ENCODE measurements at regions not wholly inside any gene's neighbourhood (a gene's known extent, or its start where the extent isn't known, plus 50 kb on each side); places are given as distances from the start of the nearest gene placed in this dataset.

DNA sequence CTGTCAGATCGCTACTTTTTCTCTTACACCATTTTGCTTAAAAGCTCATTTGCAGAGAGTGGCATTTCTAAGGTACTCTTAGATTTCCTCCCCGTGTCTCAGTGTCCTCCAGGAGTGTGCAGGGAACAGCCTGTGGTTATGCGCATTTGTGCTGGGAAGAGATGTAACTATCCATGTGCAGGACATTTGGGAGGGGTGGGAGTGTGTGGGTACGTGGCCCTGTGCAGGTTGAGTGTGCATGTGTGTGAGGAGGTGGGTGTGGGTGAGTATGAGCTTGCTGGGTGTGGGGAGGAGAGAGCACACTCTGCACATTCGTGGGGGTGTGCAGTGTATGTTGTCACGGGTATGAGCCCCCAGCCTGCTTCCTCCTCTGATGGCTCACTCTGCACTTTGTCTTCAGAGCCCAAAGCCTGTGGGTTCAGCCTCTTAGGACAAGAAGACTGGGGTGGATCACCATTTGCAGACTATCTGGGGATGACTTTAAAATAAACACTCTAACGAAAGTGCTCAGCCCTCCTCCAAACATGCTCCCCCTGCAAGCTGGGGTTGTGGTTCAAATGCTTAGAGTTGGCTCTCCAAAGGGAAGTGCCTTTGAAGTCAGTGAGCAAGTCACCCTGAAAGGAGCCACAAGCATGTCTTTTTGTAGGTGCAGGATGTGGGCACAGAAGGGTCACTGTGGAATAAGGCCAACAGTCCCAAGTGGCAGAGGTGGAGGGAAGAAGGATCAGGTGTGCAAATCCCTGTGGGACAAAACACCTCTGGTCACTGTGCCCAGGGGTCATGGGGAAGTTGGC, 295.4 kb downstream of the RRAGC start:
- DNase-seq (ENCODE audit: low spot score): no peak
- in situ Hi-C loops (cut with HindIII; ENCODE audit: low sequenced_read_pairs): no loop called here

DNA sequence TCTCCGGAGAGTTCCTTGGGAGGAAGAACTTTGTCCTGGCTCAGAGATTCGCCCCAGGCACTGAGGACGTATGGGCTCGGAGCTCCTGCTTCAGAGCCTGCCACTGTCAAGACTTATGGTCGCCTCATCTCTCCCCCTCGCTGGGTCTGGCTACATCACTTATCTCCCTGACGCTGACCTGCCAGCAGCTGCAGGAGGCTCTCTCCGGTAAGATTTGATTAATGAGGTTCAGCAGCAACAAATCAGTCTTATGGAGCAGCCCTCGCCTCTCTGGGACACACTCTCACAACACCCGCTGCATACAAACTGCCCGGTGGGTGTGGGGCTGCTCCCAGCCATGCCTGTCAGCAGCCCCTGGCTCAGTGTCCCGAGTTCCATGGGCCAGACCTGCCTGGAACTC, 297.8 kb downstream of the RRAGC start:
- no peak for DNase-seq (ENCODE audit: low spot score)
- in situ Hi-C loops (cut with HindIII; ENCODE audit: low sequenced_read_pairs): no loop called here

DNA sequence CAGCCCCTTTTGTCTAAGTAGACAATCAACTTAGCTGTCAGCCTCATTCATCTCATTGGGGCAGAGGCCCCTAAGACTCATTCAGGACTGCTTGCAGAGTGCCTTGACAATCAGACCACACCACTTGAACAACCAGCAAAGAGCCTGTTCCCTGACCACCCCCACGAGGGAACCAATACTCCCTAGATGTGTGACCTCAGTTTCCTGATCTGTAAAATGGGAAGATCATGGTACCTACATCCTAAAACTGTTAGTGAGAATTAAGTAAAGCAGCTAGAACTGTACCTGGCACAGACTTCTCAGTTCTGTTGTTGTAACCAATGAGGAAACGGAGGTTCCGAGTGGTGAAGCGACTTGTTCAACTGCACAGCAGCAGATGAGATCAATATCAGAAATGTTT, 298.5 kb downstream of the RRAGC start:
- in situ Hi-C loops (cut with HindIII; ENCODE audit: low sequenced_read_pairs): no loop called here
- DNase-seq (ENCODE audit: low spot score): no peak

DNA sequence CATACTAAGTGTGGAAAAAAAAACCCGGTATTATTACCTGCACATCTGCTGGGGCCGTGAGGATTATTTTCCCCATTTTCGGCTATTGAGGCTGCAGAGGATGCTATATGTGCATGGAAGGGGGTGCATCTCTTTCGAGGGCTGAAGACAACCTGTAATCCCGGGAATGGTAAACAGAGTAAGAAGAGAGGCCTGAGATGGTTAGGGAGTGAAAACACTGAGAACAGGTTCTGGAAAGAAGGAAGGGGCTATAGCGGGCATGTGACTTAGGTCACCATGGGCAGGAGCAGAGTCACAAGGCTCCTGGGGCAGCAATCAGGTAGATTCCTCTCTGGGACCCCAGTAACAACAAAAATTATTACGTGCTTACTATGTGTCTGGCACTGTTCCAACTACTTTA, 299.1 kb downstream of the RRAGC start:
- in situ Hi-C loops (cut with HindIII; ENCODE audit: low sequenced_read_pairs): no loop called here

DNA sequence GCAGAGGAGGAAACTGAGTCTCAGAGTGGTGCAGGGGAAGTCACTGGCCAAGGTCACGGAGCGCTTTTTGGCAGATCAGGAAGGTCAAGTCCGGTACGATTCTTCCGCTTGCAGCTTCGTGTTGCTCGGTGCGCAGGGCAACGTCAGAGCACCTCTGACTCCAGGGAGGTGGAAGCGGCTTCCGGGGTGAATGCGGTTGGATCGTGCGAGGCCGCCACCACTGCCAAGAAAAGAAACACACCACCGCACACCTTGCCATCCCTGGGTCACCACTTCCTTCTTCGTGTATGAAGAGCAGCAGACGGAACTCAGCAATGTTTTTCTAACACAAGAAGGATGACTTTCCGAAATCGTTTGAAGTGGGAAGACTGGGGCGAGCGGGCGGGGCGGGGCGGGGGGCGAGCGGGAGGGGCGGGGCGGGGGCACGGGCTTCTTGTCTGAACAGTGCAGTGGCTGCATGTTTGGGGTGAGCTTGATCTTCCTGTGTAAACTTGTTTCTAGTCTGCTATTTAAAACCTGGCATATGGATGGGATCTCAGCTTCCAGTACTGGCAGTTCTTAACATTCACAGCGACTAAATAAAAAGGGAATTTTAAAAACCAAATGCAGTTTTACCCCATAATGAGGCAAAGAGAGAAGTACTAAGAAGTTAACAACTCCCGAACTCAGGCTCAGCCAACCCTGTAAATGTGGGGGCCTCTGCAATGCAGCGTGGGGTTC, 300.0 kb downstream of the RRAGC start:
- in situ Hi-C loops (cut with HindIII; ENCODE audit: low sequenced_read_pairs): no loop called here
- no peak for DNase-seq (ENCODE audit: low spot score)

More for the DNA sequence above, 299.1 kb downstream of the RRAGC start:
- DNase-seq (ENCODE audit: low spot score): no peak

DNA sequence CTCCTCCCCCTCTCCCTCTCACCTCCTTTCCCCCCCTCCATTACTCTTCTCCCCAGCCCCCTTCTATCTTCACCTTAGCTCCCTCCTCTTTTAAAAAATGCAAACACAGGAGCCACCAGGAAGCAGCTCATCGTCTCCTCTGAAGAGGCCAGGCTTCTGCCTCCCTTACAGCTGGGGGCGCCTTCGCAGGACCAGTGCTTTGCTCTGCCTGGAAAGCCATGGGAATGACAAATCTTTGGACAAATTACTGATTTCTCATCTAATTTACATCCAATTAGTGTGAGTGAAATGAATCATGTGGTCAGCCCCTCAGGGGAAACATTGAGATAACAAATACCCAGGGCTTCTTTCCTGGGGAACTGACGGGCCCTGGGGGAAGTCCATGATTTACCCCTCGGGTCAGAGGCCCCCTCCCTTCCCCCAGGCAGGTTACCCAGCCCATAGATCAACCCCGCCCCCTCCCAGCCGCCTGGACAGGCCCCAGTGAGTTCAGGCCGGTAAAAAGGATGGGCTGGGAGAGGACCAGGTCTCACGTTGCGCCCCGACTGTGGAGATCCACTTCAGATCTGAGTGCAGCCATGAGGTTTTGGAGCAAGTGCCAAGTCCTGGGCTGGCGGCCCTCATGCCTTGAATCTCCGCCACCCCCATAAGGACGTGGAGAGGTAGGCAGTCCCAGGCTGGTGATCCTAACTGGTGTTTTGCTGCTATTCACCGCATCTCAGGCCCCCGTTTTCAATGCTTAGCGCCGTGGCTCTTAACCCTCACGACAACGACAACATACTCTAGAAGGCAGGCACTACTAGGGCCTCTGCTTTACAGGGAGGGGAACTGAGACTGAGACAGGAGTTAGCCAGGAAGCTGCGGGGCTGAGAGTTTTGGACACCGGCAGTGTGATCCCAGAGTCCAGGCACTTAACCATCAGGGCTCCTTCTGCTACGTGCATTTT, 300.8 kb downstream of the RRAGC start:
- in situ Hi-C loops (cut with HindIII; ENCODE audit: low sequenced_read_pairs): no loop called here
- no peak for DNase-seq (ENCODE audit: low spot score)

DNA sequence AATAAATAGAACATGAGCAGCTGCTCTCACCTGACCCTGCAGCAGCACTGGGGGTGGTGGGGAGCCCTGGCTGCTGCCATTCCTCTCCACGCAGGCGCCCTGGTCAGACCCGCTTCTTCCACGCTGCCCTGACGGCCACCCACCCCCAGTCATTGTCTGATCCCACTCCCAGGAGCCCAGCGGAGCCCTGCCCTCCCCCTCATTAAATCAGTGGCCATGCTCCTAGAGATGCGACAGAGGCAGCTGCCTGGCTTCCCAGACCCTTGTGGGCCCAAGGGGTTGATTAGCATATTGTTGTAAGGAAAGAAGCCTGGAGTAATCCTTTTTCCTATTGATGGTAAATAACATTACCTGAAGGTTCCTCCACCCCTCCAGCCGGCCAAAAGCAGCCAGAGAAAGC, 301.5 kb downstream of the RRAGC start:
- no peak for DNase-seq (ENCODE audit: low spot score)
- in situ Hi-C loops (cut with HindIII; ENCODE audit: low sequenced_read_pairs): no loop called here

DNA sequence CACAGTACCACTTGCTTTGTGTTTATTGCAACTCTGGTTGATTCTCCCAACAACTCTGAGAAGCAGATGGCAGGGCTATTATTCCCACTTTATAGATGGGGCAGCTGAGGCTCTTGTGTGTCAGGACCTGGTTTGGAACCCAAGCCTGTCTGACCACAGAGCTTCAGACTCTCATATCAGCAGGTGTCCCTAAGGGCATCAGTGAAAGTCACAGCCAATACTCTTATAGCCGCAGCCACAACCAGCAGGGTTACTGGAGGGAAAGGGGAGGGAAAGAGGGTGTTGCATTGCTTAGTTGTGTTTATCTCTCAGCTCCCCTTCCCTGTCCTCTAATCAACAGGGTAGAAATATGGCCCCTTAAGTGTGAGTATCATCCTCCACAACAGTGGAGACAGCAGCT, 304.0 kb downstream of the RRAGC start:
- DNase-seq (ENCODE audit: low spot score): no peak
- in situ Hi-C loops (cut with HindIII; ENCODE audit: low sequenced_read_pairs): no loop called here

DNA sequence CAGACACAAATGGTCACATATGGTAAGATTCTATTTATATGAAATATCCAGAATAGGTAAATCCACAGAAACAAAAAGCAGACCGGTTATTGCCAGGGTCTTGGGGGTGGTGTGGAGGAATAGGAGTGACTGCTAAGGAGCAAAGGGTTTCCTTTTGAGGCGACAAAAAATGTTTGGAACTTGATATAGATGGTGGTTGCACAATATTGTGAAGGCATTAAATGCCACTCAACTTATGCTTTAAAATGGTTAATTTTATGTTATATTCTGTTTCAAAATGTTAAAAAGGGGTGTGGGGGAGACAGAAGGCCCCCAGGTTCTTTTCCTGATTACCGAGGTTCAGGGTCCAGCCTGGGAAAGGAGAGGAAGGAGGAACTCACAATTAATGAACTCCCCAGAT, 304.4 kb downstream of the RRAGC start:
- DNase-seq (ENCODE audit: low spot score): no peak

DNA sequence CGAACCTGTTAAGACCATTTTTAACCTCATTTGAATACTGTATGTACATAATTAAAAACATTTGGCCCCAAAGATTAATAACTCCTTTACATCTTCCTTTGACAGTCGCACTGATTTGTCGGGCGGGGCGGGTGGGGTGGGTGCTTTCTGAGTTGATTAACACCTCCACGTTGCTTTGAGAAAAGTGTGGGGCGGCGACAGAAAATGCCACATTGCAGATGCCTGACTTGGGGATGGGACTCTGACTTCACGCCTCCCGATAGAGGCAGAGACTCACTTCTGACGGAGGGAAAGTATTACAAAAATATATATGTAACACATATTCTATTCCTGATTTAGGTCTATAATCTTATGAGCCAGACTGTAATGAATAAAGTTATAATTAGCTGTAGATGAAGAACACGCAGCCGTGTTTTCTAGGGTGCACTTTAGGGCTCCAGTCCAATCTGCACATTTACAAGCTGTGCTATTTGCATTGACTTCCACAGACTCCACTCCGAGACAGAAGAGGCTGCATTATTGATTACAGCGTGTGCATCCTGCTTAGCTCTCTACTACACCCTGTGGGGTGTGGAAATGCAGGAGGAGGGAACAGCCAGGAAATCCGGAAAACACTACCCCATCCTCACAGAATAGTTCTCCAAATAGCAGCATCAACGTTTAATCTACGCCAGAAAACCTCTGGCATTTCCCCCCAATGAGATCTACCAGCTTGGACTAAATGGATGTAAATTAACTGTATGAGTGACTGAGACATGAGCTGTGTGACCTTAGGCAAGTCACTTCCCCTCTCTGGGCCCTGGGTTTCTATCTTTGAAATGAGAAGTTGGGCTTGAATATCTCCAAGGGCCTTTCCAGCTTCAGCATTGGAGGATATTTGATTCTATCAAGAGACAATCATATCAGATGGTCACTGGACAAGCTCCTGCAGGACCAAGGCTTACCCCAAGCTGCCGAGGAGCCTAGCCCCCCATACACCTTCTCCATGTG, 308.0 kb downstream of the RRAGC start:
- in situ Hi-C loops (cut with HindIII; ENCODE audit: low sequenced_read_pairs): no loop called here
- DNase-seq (ENCODE audit: low spot score): no peak

More for the DNA sequence above, 304.4 kb downstream of the RRAGC start:
- in situ Hi-C loops (cut with HindIII; ENCODE audit: low sequenced_read_pairs): no loop called here

DNA sequence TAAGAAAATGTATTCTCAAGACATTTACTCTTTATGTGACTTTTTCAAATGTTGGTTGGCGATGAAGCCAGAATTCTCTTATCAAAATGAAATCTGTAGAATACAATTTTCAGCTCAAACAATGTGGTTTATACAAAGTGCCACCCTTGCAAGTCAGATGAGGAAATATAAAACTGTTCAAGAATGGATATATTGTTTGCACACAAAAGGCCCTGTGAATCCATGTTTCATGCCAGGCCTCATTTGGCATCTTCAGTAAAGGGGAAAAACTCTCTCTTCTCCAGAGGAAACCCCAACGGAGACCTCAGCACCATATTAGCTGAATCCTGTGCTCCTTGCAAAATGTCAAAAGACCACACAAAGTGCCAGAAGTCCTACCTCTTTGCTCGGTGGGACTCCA, 310.4 kb downstream of the RRAGC start:
- in situ Hi-C loops (cut with HindIII; ENCODE audit: low sequenced_read_pairs): no loop called here
- DNase-seq (ENCODE audit: low spot score): no peak

DNA sequence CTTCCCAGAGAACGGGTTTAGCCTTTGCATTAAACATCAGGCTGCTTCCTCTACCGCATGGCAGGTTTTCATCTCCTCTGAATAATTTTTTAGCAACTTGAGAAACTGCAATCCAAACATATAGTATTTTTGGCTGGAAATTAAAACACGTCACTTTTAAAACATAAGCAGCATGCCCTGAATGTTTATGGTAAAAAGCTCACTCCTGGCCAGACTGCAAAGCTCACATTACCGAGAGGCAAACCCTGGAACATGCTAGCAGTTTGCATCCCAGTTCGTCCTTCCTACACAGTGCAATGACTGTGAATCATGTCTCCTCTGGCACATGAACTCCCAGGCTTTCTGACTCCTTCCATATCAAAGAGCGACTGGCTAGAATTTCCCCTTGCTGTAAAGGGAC, 312.3 kb downstream of the RRAGC start:
- DNase-seq (ENCODE audit: low spot score): no peak
- in situ Hi-C loops (cut with HindIII; ENCODE audit: low sequenced_read_pairs): no loop called here

DNA sequence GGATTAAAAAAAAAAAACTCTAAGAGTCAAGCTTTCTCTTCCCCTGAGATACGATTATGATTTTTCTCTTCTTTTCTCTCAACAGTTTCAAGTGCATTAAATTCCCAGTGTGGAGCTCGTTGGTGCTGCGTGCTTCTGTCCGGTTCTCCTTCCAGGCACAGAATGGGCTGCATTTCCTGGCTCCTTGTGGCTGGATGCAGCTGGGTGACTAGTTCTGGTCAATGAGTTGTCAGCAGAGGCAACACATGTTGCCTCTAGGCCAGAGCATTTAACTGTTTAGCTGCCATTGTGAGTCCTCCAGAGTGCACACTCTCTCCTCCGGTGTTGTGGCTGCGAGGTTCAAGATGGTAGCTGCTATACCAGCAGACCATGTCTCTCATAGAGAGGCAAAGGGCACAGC, 312.9 kb downstream of the RRAGC start:
- in situ Hi-C loops (cut with HindIII; ENCODE audit: low sequenced_read_pairs): no loop called here
- DNase-seq (ENCODE audit: low spot score): no peak

DNA sequence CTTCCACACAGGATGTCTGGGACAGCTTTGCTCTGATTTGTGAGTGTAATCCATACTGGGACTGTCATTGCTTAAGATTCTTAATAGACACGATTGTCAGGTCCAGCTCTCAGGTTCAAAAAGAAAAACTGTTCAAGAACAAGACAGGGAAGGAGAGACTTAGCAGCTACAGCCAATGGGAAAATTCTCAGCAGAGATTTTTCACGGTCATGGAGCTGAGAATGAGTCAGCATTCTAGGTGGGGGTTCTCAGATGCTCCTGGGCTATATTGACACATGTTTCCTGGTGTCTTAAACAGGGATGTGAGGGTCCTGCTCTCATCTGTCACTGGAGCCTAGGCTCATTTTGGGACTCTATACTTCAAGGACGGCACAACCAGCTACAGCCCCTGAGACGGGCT, 318.3 kb downstream of the RRAGC start:
- no peak for DNase-seq (ENCODE audit: low spot score)

DNA sequence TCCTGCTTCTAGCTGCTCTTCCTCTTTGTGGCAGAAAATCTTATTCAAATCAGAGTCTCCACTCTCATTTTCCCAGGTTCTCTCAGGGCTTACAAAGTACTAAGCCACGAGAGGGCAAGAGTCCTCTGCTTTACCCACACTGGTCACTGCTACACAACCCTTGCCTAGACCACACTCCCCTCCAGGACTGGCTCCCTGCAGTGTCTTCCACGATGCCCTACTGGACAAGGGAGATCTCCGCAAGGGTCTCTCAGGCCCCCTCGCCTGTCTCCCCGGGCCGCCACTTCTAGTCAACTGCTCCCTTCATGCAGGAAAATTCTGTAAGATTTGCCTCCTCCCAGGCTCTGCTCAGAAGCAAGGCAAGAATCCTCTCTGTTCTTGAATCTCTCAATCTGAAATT, 319.6 kb downstream of the RRAGC start:
- in situ Hi-C loops (cut with HindIII; ENCODE audit: low sequenced_read_pairs): no loop called here

More for the DNA sequence above, 318.3 kb downstream of the RRAGC start:
- in situ Hi-C loops (cut with HindIII; ENCODE audit: low sequenced_read_pairs): no loop called here

DNA sequence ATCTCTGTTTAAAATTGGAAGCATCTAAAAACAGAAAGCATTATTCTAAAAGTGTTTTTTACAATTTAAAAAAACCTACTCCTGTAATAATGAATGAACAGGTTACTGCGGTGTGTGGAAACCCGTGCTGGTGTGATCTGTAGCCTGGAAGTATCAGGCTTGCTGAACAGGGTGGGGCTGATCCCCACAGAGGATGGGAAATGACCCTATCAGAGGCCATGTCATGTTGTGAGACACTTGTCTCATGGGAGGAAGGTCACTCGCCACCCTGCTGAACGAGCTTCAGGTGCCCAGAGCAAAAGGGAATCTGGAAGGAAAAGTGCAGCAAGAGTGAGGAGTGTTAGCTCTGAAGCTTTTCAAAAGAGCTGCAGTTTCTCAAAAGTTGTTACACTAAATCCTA, 320.7 kb downstream of the RRAGC start:
- no peak for DNase-seq (ENCODE audit: low spot score)
- in situ Hi-C loops (cut with HindIII; ENCODE audit: low sequenced_read_pairs): no loop called here

More for the DNA sequence above, 319.6 kb downstream of the RRAGC start:
- no peak for DNase-seq (ENCODE audit: low spot score)

DNA sequence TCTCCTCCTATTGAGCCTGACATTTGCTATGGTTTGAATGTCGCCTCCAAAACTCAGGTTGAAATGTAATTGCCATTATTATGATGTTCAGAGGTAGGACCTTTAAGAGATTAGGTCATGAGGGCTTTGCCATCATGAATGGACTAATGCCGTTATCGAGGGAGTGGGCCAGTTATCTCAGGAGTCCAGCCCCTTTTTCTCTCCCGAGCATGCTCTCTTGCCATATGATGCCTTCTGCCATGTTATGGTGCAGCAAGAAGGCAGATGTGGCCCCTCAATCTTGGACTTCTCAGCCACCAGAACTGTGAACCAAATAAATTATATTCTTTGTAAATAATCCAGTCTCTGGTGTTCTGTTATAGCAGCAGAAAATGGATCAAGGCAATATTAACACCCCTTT, 323.5 kb downstream of the RRAGC start:
- DNase-seq (ENCODE audit: low spot score): no peak
- in situ Hi-C loops (cut with HindIII; ENCODE audit: low sequenced_read_pairs): no loop called here

DNA sequence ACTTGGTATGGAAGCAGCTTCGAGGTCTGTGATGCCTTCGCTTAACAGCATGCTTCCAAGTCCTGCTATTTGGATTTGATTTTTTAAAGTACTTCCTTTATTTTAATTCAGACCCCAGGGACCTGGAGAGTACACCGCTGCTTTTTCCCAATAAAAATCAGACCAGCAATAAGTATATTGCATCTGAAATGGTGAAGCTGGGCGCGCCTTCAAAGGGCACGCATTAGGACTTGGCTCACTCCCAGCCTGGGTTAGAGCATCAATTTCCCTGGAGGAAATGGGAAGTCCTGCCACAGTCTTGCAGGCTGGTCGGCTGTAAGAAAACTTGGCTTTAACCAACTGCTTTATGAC, 325.1 kb downstream of the RRAGC start:
- in situ Hi-C loops (cut with HindIII; ENCODE audit: low sequenced_read_pairs): no loop called here
- no peak for DNase-seq (ENCODE audit: low spot score)
